Fibroblast of lung (primary cell): ENCODE measurements at regions not wholly inside any gene's neighbourhood (a gene's known extent, or its start where the extent isn't known, plus 50 kb on each side); places are given as distances from the start of the nearest gene placed in this dataset.

Experiments
- DNase-seq, 2 donors: peaks; one replicate each; pipeline versions ENCODE4 v3.0.0 to v3.0.0-alpha.2; 2010; ENCODE audit warnings: low read depth in 2 of 2
- H2AFZ ChIP-seq: 2 replicates; pipeline ENCODE4 v1.5.1; 2012; ENCODE audit warnings: low read length, control low read depth, inconsistent platforms
- H3K27ac ChIP-seq: 2 replicates; pipeline ENCODE4 v1.5.1; 2011; ENCODE audit warnings: low read length, control low read depth; ENCODE audit not compliant: insufficient read depth
- H3K27me3 ChIP-seq: 2 replicates; pipeline ENCODE4 v1.5.1; 2011; ENCODE audit warnings: mild to moderate bottlenecking, low read length; ENCODE audit not compliant: control insufficient read depth, insufficient read depth
- H3K36me3 ChIP-seq: 2 replicates; pipeline ENCODE4 v1.5.1; 2011; ENCODE audit warnings: low read length; ENCODE audit not compliant: control insufficient read depth, insufficient read depth
- H3K4me1 ChIP-seq: 2 replicates; pipeline ENCODE4 v1.5.1; 2011; ENCODE audit warnings: low read length; ENCODE audit not compliant: control insufficient read depth, insufficient read depth; ENCODE audit errors: extremely low read depth
- H3K4me2 ChIP-seq: 2 replicates; pipeline ENCODE4 v1.5.1; 2011; ENCODE audit warnings: low read length, control low read depth; ENCODE audit not compliant: insufficient read depth; ENCODE audit errors: extremely low read depth
- H3K4me3 ChIP-seq, 4 experiments: fragments of 200-600 bp in 1 of 4; sonication (generic) in 1 of 4; replicated peaks in 1 of 4; 2 replicates each; pipeline ENCODE4 v1.5.1; 2011 to 2016; ENCODE audit warnings: low read length in 4 of 4, low read depth in 3 of 4, mild to moderate bottlenecking in 3 of 4, control low read depth in 2 of 4, inconsistent platforms in 1 of 4, mixed read lengths in 1 of 4; ENCODE audit not compliant: insufficient read depth in 1 of 4; ENCODE audit errors: control extremely low read depth in 1 of 4
- H3K79me2 ChIP-seq: 2 replicates; pipeline ENCODE4 v1.5.1; 2012; ENCODE audit warnings: mild to moderate bottlenecking, low read length, inconsistent platforms; ENCODE audit not compliant: control insufficient read depth, insufficient read depth
- H3K9ac ChIP-seq: 2 replicates; pipeline ENCODE4 v1.5.1; 2011; ENCODE audit warnings: mild to moderate bottlenecking, low read length, control low read depth; ENCODE audit not compliant: insufficient read depth
- H3K9me3 ChIP-seq: 2 replicates; pipeline ENCODE4 v1.5.1; 2012; ENCODE audit warnings: low read depth, low read length; ENCODE audit not compliant: control insufficient read depth, insufficient read depth
- H4K20me1 ChIP-seq: 2 replicates; pipeline ENCODE4 v1.5.1; 2011; ENCODE audit warnings: low read length; ENCODE audit not compliant: control insufficient read depth, insufficient read depth; ENCODE audit errors: extremely low read depth
- EZH2 ChIP-seq: IDR thresholded peaks from 2 replicates; pipeline ENCODE4 v1.5.1; 2012; ENCODE audit warnings: low read length, control low read depth, mild to moderate bottlenecking; ENCODE audit errors: missing control alignments
- TF ChIP-seq, protein P1 (sequence below), 2 donors: IDR thresholded peaks in 1 of 2; conservative IDR thresholded peaks in 1 of 2; 1 replicate in 1 of 2; 2 replicates in 1 of 2; pipeline ENCODE4 v1.5.1; 2011 to 2012; ENCODE audit warnings: low read length in 2 of 2, control low read depth in 1 of 2, inconsistent platforms in 1 of 2, low read depth in 1 of 2, mild to moderate bottlenecking in 1 of 2

DNA sequence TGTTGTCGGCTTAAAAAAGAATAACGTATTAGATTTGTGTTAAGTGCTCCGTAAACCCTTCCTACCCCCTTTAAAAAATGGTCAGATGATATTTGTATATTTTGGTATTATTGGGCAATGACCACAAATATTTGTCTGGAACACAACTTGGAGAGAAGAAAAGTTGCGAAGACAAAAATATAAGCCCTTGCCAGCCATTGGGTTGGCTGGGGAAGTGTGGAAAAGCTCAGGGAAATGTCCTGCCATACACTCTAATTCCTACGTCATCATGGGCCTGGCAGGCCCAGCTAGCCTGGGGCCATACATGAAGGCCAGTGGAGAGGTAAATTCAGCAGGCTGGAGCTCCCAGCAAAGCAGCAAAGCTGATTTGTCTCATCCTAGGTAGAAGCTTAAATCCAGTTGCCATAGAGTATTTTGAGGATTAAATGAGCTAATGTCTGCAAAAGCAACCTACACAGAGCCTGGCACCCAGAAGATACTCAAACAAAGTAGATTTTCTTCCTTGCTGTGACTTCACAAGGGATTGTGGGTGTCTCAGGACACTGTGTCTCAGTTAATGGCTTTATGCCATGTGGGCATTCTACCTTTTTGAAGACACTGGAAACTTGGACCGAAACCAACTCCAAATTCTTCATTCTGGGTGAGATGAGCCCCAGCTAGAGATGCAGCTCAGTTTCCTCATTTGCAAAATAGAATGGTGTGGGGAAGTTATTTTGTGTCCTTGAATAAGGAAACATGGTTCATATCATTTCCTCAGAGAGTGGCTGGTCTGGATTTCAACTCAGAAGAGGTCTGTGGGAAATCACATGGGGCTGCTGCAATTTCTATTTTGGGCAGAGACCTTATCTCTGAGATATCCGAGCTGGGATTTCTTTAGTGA, 87.9 kb upstream of the MAP4K3 start:
- DNase-seq = no peak
- no peaks in the 10 kb centered on the region for H3K79me2 ChIP-seq
- no peaks in the 10 kb centered on the region for H4K20me1 ChIP-seq
- no peak overlapping the region for H2AFZ ChIP-seq
- H3K4me3 ChIP-seq = no peak overlapping the region
- H3K27me3 ChIP-seq = no peaks in the 10 kb centered on the region
- no peaks in the 10 kb centered on the region for H3K36me3 ChIP-seq
- H3K9ac ChIP-seq = no peak overlapping the region
- H3K4me2 ChIP-seq = no peak overlapping the region
- TF ChIP-seq, protein P1, sequence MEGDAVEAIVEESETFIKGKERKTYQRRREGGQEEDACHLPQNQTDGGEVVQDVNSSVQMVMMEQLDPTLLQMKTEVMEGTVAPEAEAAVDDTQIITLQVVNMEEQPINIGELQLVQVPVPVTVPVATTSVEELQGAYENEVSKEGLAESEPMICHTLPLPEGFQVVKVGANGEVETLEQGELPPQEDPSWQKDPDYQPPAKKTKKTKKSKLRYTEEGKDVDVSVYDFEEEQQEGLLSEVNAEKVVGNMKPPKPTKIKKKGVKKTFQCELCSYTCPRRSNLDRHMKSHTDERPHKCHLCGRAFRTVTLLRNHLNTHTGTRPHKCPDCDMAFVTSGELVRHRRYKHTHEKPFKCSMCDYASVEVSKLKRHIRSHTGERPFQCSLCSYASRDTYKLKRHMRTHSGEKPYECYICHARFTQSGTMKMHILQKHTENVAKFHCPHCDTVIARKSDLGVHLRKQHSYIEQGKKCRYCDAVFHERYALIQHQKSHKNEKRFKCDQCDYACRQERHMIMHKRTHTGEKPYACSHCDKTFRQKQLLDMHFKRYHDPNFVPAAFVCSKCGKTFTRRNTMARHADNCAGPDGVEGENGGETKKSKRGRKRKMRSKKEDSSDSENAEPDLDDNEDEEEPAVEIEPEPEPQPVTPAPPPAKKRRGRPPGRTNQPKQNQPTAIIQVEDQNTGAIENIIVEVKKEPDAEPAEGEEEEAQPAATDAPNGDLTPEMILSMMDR (conservative IDR thresholded peaks at IDR 0.05 in 1 of 2, IDR thresholded peaks at IDR 0.05 in 1 of 2; ENCODE audit: low read depth in 1 of 2, low read length in 2 of 2) = no peak
- TF ChIP-seq EZH2 = no peak
- peaks cover 11% of the 10 kb centered on the region for H3K4me1 ChIP-seq
- no peak overlapping the region for H3K27ac ChIP-seq
- no peaks in the 10 kb centered on the region for H3K9me3 ChIP-seq

DNA sequence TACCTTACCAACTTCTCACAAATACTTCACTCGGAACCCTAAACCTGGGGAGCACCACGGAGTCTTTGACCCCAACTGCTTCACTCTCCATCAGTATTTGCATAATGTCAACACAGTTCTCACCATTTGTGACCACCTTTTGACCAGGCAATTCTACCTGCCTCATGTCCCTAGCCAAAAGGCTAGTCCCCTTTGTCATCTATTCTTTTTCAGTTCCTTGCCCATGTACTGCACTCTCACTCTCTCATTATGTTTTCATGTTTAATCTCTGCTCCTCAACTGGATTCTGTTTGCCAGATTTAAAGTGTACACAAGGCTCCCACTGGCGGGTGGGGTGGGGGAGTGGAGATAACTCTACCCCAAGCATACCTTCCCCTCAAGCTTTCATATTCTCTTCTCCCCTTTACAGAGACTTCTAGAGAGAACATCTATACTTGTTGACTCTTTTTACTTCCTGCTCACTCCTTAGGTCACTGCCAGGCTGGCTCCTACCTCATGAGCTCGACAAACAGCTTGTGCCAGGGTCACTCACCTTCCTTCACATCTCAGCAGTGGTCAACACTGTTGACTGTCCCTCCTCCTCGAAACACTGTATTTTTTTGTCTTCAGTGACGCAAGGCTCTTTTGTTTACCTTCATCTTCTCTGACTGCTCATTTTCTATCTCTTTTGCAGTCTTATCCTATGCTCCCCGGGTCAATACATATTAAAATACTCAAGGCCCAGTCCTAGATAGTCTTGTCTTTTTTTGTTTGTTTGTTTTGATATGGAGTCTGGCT, 88.7 kb upstream of the MAP4K3 start:
- TF ChIP-seq, protein P1 (conservative IDR thresholded peaks at IDR 0.05 in 1 of 2, IDR thresholded peaks at IDR 0.05 in 1 of 2; ENCODE audit: low read depth in 1 of 2, low read length in 2 of 2) = no peak
- TF ChIP-seq EZH2 = no peak
- no peaks in the 10 kb centered on the region for H3K27me3 ChIP-seq
- no peaks in the 10 kb centered on the region for H4K20me1 ChIP-seq
- DNase-seq = no peak
- H3K79me2 ChIP-seq = no peaks in the 10 kb centered on the region
- peaks cover 14% of the 10 kb centered on the region for H3K4me1 ChIP-seq
- H3K36me3 ChIP-seq = no peaks in the 10 kb centered on the region
- no peak overlapping the region for H3K27ac ChIP-seq
- no peak overlapping the region for H3K9ac ChIP-seq
- H3K4me2 ChIP-seq = no peak overlapping the region
- H2AFZ ChIP-seq = no peak overlapping the region
- H3K9me3 ChIP-seq = no peaks in the 10 kb centered on the region
- no peak overlapping the region for H3K4me3 ChIP-seq

DNA sequence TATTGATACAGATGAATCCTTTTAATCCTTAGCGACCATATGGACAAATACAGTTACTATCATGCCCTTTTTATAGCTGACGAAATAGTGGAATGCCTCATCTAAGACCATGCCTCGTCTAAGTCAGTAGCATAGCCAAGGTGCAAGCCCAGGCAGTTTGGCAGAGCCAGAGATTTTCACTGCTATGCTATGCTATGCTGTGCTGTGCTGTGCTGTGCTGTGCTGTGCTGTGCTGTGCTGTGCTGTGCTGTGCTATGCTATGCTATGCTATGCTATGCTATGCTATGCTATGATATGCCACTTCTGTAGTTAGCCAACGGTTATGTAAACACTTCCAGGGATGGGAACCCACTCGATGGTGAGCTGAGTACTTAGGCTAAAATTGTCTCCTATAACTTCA, 91.6 kb upstream of the MAP4K3 start:
- Histone ChIP-seq H3K4me2 (no peak overlapping the region), H3K27me3 (no peaks in the 10 kb centered on the region), H3K9ac (no peak overlapping the region), H2AFZ (no peak overlapping the region), H3K79me2 (no peaks in the 10 kb centered on the region), H3K4me1 (peaks cover 11% of the 10 kb centered on the region), H3K9me3 (no peaks in the 10 kb centered on the region), H3K27ac (no peak overlapping the region), H4K20me1 (no peaks in the 10 kb centered on the region), H3K4me3 (no peak overlapping the region), H3K36me3 (no peaks in the 10 kb centered on the region)
- no peak for DNase-seq
- no peak for TF ChIP-seq EZH2
- TF ChIP-seq, protein P1 (conservative IDR thresholded peaks at IDR 0.05 in 1 of 2, IDR thresholded peaks at IDR 0.05 in 1 of 2; ENCODE audit: low read depth in 1 of 2, low read length in 2 of 2) = no peak
